K562 (cell line): ENCODE measurements at regions not wholly inside any gene's neighbourhood (a gene's known extent, or its start where the extent isn't known, plus 50 kb on each side); places are given as distances from the start of the nearest gene placed in this dataset.

Experiments used
- ATAC-seq: fragments of 200-7000 bp; cut with Tn5 transposase; 3 replicates; pipeline ENCODE4 v1.9.1; 2020; ENCODE audit warnings: moderate library complexity
- BruUV-seq: library from RNA; stranded (reverse); fragments of 400-500 nt; replicated peaks from 2 replicates; lab custom pipeline; 2021; lab: Mats Ljungman, UMichigan
- CTCF ChIA-PET: fragments of 300-600 bp; formaldehyde crosslinking; extraction: SDS; loops from one replicate; lab custom pipeline; 2021; ENCODE audit warnings: low intra/inter-chr PET ratio; lab: Yijun Ruan, JAX
- POLR2A ChIA-PET: fragments of 300-600, 350-650 bp; sonication (Branson Sonifier 250); formaldehyde crosslinking; extraction: SDS; loops from one replicate; lab custom pipeline; 2021; ENCODE audit warnings: antibody characterized with exemption, inconsistent platforms; lab: Yijun Ruan, JAX
- DNase-seq, 4 experiments: peaks; one replicate each; pipeline versions ENCODE4 v3.0.0 to v3.0.0-alpha.2; 2011 to 2018; ENCODE audit warnings: low spot score in 3 of 4, mixed read lengths in 3 of 4; ENCODE audit errors: extremely low read depth in 1 of 4
- FAIRE-seq: peaks from 2 replicates; lab custom pipeline; 2011; peaks lifted over from hg19 to GRCh38; lab: Jason Lieb, UNC
- H2AFZ ChIP-seq: 2 replicates; pipeline ENCODE4 v1.6.0; 2011; ENCODE audit warnings: low read depth, low read length, control low read depth, inconsistent platforms
- H3K27ac ChIP-seq: fragments of 200-600 bp; 3 replicates; pipeline ENCODE4 v1.8.0; 2011; ENCODE audit warnings: low read depth, mild to moderate bottlenecking, control low read depth, inconsistent platforms, low read length, moderate library complexity, mixed read lengths; ENCODE audit errors: extremely low read depth
- H3K27me3 ChIP-seq, 2 experiments: fragments of 300-600 bp in 1 of 2; 2 replicates in 1 of 2; 3 replicates in 1 of 2; pipeline versions ENCODE4 v1.6.0 to v1.8.0; 2011; ENCODE audit warnings: inconsistent platforms in 2 of 2, low read length in 2 of 2, mild to moderate bottlenecking in 1 of 2, mixed read lengths in 1 of 2, moderate library complexity in 1 of 2; ENCODE audit not compliant: control insufficient read depth in 2 of 2, insufficient read depth in 2 of 2
- H3K36me3 ChIP-seq: fragments of 300-600 bp; 3 replicates; pipeline ENCODE4 v1.8.0; 2011; ENCODE audit warnings: mild to moderate bottlenecking, low read length, inconsistent platforms; ENCODE audit not compliant: control insufficient read depth, insufficient read depth
- H3K4me1 ChIP-seq, 2 experiments: fragments of 200-600 bp in 1 of 2; replicated peaks in 1 of 2; 2 replicates in 1 of 2; 3 replicates in 1 of 2; pipeline versions ENCODE4 v1.5.1 to v1.8.0; 2011; ENCODE audit warnings: inconsistent platforms in 2 of 2, low read length in 2 of 2, mild to moderate bottlenecking in 1 of 2, mixed read lengths in 1 of 2, moderate library complexity in 1 of 2; ENCODE audit not compliant: control insufficient read depth in 2 of 2, insufficient read depth in 2 of 2
- H3K4me2 ChIP-seq: 2 replicates; pipeline ENCODE4 v1.6.1; 2011; ENCODE audit warnings: low read length, control low read depth, inconsistent platforms, mixed read lengths; ENCODE audit not compliant: insufficient read depth
- H3K4me3 ChIP-seq: fragments of 200-600 bp; sonication (generic), shearing (Covaris generic); 2 replicates; pipeline ENCODE4 v1.5.1; 2016; ENCODE audit warnings: control low read depth, inconsistent platforms
- H3K79me2 ChIP-seq: fragments of 200-600 bp; 3 replicates; pipeline ENCODE4 v1.8.0; 2011; ENCODE audit warnings: low read length, inconsistent platforms; ENCODE audit not compliant: control insufficient read depth, insufficient read depth
- H3K9ac ChIP-seq, 2 experiments: 2 replicates each; pipeline versions ENCODE4 v1.6.0 to v1.6.1; 2011; ENCODE audit warnings: low read depth in 2 of 2, low read length in 2 of 2, control low read depth in 1 of 2, inconsistent platforms in 1 of 2, mild to moderate bottlenecking in 1 of 2, mixed read lengths in 1 of 2; ENCODE audit not compliant: insufficient read depth in 1 of 2
- H3K9me1 ChIP-seq: one replicate; pipeline ENCODE4 v1.6.0; 2011; ENCODE audit warnings: inconsistent platforms, mild to moderate bottlenecking, low read length, moderate library complexity; ENCODE audit not compliant: control insufficient read depth, insufficient read depth
- H3K9me3 ChIP-seq: replicated peaks from 2 replicates; pipeline ENCODE4 v1.5.1; 2011; ENCODE audit warnings: low read depth, low read length, inconsistent platforms; ENCODE audit not compliant: control insufficient read depth, insufficient read depth
- H4K20me1 ChIP-seq: replicated peaks from 2 replicates; pipeline ENCODE4 v1.6.1; 2011; ENCODE audit warnings: low read length, inconsistent platforms, mixed read lengths; ENCODE audit not compliant: control insufficient read depth, insufficient read depth
- ARHGAP35 ChIP-seq: fragments of 450-650 bp; IDR thresholded peaks from 2 replicates; pipeline ENCODE4 v1.6.1; 2018; ENCODE audit not compliant: partially characterized antibody
- MCM2 ChIP-seq: fragments of 450-650 bp; IDR thresholded peaks from 2 replicates; pipeline ENCODE4 v1.6.1; 2017; ENCODE audit warnings: low read depth, mild to moderate bottlenecking
- MTA3 ChIP-seq: fragments of 450-650 bp; formaldehyde crosslinking; IDR thresholded peaks from 2 replicates; pipeline ENCODE4 v1.6.1; 2017; ENCODE audit warnings: mild to moderate bottlenecking, borderline replicate concordance
- NONO ChIP-seq, 2 experiments: fragments of 200-400 bp in 1 of 2; fragments of 450-650 bp in 1 of 2; formaldehyde crosslinking in 1 of 2; IDR thresholded peaks; 2 replicates each; pipeline ENCODE4 v1.6.1; 2017; ENCODE audit warnings: low read depth in 2 of 2, mild to moderate bottlenecking in 2 of 2, moderate library complexity in 2 of 2, low read length in 1 of 2
- PCBP2 ChIP-seq: fragments of 200-400 bp; formaldehyde crosslinking; IDR thresholded peaks from 2 replicates; pipeline ENCODE4 v1.6.1; 2018; ENCODE audit warnings: low read length, low read depth, mild to moderate bottlenecking, moderate library complexity; ENCODE audit not compliant: poor library complexity, severe bottlenecking
- RFX7 ChIP-seq: fragments of 250-450 bp; sonication (Bioruptor Pico); IDR thresholded peaks from 2 replicates; pipeline ENCODE4 v1.5.1; 2021; ENCODE audit warnings: mild to moderate bottlenecking
- SREBF2 ChIP-seq: sonication (generic); formaldehyde crosslinking; IDR thresholded peaks from 2 replicates; pipeline ENCODE4 v1.4.0; 2020; ENCODE audit warnings: mild to moderate bottlenecking, missing genetic modification reagents
- SRSF7 ChIP-seq: fragments of 200-400 bp; formaldehyde crosslinking; optimal IDR thresholded peaks from 2 replicates; pipeline ENCODE3; 2017; ENCODE audit warnings: mild to moderate bottlenecking, low read depth, low read length
- STAT5B ChIP-seq: fragments of 250-450 bp; sonication (Bioruptor Pico); IDR thresholded peaks from 2 replicates; pipeline ENCODE4 v1.8.0; 2021; ENCODE audit warnings: mild to moderate bottlenecking, inconsistent platforms
- ZNF217 ChIP-seq: sonication (generic); formaldehyde crosslinking; IDR thresholded peaks from 2 replicates; pipeline ENCODE4 v1.8.0; 2022; ENCODE audit warnings: mild to moderate bottlenecking, missing genetic modification reagents
- WGBS: fragments of 100-300 bp; shearing (Covaris generic); methylation state at CpG from one replicate; pipeline ENCODE4 v1.1.6; 2016; ENCODE audit warnings: low coverage, mixed read lengths; ENCODE audit not compliant: insufficient coverage; ENCODE audit errors: missing lambda C conversion rate; 5-methylcytosine and 5-hydroxymethylcytosine counted together
- in situ Hi-C: fragments of 300-500 bp; cut with MboI; formaldehyde crosslinking; loops from 4 replicates; pipeline ENCODE4 v1.15.0; 2018; ENCODE audit warnings: inconsistent platforms, mixed read lengths
- intact Hi-C: fragments of 100-400 bp; cut with micrococcal nuclease; formaldehyde crosslinking; loops from 2 replicates; pipeline ENCODE4 v1.14.2; 2022
- TF ChIP-seq, protein P1 (sequence below): fragments of 200-800 bp; sonication (Bioruptor generic); IDR thresholded peaks from 2 replicates; pipeline ENCODE4 v1.6.1; 2017; ENCODE audit warnings: missing genetic modification characterization, missing compliant biosample characterization
- TF ChIP-seq, protein P2 (sequence below): sonication (generic); formaldehyde crosslinking; IDR thresholded peaks from 2 replicates; pipeline ENCODE4 v1.8.0; 2022; ENCODE audit warnings: mild to moderate bottlenecking, missing genetic modification reagents
- TF ChIP-seq, protein P3 (sequence below): fragments of 250-450 bp; sonication (Bioruptor Pico); IDR thresholded peaks from 2 replicates; pipeline ENCODE4 v1.5.0; 2020; ENCODE audit warnings: mild to moderate bottlenecking
- TF ChIP-seq, protein P4 (sequence below): fragments of 450-650 bp; formaldehyde crosslinking; IDR thresholded peaks from 2 replicates; pipeline ENCODE4 v1.4.0; 2022; ENCODE audit warnings: missing genetic modification characterization
- TF ChIP-seq, protein P5 (sequence below), 2 experiments: fragments of 450-650 bp; IDR thresholded peaks; 2 replicates each; pipeline ENCODE4 v1.6.1; 2018; ENCODE audit warnings: mild to moderate bottlenecking in 2 of 2, low read depth in 1 of 2; ENCODE audit not compliant: partially characterized antibody in 2 of 2

DNA sequence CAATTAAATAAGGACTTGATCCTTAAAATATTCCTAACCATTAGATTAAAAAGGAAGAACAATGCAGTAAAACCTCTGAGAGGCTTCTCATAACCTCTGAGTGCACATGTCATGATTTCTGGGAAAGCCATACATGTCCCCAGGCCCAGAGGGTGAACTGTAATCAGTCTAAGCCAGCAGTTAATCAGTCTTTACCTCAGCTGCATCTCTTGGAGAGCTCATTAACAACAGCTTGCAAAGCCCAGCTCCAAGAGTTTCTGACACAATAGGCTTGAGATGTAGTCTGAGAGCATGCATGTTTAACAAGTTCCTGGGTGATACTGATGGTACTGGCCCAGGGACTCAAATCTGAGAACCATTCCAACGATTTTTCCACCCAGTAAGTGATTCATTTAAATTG, 392.1 kb downstream of the DNAH5 start:
- no peak overlapping the region for H3K4me3 ChIP-seq
- DNase-seq = no peak
- ATAC-seq = no peak
- 0% methylated on average over 1 of the region's 1 CpG for WGBS
- in situ Hi-C loops = no loop called here
- H3K9me1 ChIP-seq = no peaks in the 10 kb centered on the region
- no peak overlapping the region for H3K4me2 ChIP-seq
- H3K27me3 ChIP-seq = no peaks in the 10 kb centered on the region
- no peaks in the 10 kb centered on the region for H3K79me2 ChIP-seq
- ChIA-PET CTCF (no interaction called here), POLR2A (no interaction called here)
- no peak overlapping the region for H3K9ac ChIP-seq
- no peaks in the 10 kb centered on the region for H4K20me1 ChIP-seq
- no peak overlapping the region for H3K27ac ChIP-seq
- intact Hi-C loops = no loop called here
- H3K36me3 ChIP-seq = no peaks in the 10 kb centered on the region
- H3K4me1 ChIP-seq = no peaks in the 10 kb centered on the region
- no peaks in the 10 kb centered on the region for H3K9me3 ChIP-seq
- H2AFZ ChIP-seq = no peak overlapping the region
- FAIRE-seq = no peak
- BruUV-seq = no TSS peak
- TF ChIP-seq, protein P1, sequence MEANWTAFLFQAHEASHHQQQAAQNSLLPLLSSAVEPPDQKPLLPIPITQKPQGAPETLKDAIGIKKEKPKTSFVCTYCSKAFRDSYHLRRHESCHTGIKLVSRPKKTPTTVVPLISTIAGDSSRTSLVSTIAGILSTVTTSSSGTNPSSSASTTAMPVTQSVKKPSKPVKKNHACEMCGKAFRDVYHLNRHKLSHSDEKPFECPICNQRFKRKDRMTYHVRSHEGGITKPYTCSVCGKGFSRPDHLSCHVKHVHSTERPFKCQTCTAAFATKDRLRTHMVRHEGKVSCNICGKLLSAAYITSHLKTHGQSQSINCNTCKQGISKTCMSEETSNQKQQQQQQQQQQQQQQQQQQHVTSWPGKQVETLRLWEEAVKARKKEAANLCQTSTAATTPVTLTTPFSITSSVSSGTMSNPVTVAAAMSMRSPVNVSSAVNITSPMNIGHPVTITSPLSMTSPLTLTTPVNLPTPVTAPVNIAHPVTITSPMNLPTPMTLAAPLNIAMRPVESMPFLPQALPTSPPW (CRISPR knock-in tag) = no peak
- no peak for TF ChIP-seq NONO (IDR thresholded peaks at IDR 0.05; ENCODE audit: low read depth in 2 of 2, low read length in 1 of 2)
- TF ChIP-seq, protein P2, sequence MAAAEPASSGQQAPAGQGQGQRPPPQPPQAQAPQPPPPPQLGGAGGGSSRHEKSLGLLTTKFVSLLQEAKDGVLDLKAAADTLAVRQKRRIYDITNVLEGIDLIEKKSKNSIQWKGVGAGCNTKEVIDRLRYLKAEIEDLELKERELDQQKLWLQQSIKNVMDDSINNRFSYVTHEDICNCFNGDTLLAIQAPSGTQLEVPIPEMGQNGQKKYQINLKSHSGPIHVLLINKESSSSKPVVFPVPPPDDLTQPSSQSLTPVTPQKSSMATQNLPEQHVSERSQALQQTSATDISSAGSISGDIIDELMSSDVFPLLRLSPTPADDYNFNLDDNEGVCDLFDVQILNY = no peak
- no peak for TF ChIP-seq ARHGAP35
- TF ChIP-seq SRSF7 = no peak
- TF ChIP-seq, protein P3, sequence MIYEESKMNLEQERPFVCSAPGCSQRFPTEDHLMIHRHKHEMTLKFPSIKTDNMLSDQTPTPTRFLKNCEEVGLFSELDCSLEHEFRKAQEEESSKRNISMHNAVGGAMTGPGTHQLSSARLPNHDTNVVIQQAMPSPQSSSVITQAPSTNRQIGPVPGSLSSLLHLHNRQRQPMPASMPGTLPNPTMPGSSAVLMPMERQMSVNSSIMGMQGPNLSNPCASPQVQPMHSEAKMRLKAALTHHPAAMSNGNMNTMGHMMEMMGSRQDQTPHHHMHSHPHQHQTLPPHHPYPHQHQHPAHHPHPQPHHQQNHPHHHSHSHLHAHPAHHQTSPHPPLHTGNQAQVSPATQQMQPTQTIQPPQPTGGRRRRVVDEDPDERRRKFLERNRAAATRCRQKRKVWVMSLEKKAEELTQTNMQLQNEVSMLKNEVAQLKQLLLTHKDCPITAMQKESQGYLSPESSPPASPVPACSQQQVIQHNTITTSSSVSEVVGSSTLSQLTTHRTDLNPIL (CRISPR knock-in tag) = no peak
- TF ChIP-seq, protein P4, sequence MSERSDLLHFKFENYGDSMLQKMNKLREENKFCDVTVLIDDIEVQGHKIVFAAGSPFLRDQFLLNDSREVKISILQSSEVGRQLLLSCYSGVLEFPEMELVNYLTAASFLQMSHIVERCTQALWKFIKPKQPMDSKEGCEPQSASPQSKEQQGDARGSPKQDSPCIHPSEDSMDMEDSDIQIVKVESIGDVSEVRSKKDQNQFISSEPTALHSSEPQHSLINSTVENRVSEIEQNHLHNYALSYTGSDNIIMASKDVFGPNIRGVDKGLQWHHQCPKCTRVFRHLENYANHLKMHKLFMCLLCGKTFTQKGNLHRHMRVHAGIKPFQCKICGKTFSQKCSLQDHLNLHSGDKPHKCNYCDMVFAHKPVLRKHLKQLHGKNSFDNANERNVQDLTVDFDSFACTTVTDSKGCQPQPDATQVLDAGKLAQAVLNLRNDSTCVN (CRISPR knock-in tag) = no peak
- TF ChIP-seq RFX7 (CRISPR knock-in tag) = no peak
- no peak for TF ChIP-seq PCBP2
- TF ChIP-seq SREBF2 (CRISPR knock-in tag) = no peak
- no peak for TF ChIP-seq STAT5B (CRISPR knock-in tag)
- no peak for TF ChIP-seq ZNF217
- TF ChIP-seq, protein P5, sequence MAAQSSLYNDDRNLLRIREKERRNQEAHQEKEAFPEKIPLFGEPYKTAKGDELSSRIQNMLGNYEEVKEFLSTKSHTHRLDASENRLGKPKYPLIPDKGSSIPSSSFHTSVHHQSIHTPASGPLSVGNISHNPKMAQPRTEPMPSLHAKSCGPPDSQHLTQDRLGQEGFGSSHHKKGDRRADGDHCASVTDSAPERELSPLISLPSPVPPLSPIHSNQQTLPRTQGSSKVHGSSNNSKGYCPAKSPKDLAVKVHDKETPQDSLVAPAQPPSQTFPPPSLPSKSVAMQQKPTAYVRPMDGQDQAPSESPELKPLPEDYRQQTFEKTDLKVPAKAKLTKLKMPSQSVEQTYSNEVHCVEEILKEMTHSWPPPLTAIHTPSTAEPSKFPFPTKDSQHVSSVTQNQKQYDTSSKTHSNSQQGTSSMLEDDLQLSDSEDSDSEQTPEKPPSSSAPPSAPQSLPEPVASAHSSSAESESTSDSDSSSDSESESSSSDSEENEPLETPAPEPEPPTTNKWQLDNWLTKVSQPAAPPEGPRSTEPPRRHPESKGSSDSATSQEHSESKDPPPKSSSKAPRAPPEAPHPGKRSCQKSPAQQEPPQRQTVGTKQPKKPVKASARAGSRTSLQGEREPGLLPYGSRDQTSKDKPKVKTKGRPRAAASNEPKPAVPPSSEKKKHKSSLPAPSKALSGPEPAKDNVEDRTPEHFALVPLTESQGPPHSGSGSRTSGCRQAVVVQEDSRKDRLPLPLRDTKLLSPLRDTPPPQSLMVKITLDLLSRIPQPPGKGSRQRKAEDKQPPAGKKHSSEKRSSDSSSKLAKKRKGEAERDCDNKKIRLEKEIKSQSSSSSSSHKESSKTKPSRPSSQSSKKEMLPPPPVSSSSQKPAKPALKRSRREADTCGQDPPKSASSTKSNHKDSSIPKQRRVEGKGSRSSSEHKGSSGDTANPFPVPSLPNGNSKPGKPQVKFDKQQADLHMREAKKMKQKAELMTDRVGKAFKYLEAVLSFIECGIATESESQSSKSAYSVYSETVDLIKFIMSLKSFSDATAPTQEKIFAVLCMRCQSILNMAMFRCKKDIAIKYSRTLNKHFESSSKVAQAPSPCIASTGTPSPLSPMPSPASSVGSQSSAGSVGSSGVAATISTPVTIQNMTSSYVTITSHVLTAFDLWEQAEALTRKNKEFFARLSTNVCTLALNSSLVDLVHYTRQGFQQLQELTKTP (IDR thresholded peaks at IDR 0.05; ENCODE audit: low read depth in 1 of 2, partially characterized antibody in 2 of 2) = no peak
- no peak for TF ChIP-seq MTA3
- no peak for TF ChIP-seq MCM2
